Gastrocnemius medialis (tissue), 4 donors: ENCODE measurements at regions not wholly inside any gene's neighbourhood (a gene's known extent, or its start where the extent isn't known, plus 50 kb on each side); places are given as distances from the start of the nearest gene placed in this dataset.

Source experiments
- CTCF ChIP-seq, 5 experiments: fragments of 450-650 bp in 3 of 5; fragments of 200-600 bp in 2 of 5; sonication (generic) in 2 of 5; IDR thresholded peaks in 4 of 5; conservative IDR thresholded peaks in 1 of 5; 1 replicate in 4 of 5; 2 replicates in 1 of 5; pipeline ENCODE4 v1.5.1; 2016 to 2019; ENCODE audit warnings: antibody characterized with exemption in 5 of 5, mild to moderate bottlenecking in 3 of 5, moderate library complexity in 3 of 5
- POLR2A ChIP-seq, 2 donors: fragments of 450-650 bp; IDR thresholded peaks; one replicate each; pipeline ENCODE4 v1.6.1; 2017; ENCODE audit warnings: antibody characterized with exemption in 2 of 2, mild to moderate bottlenecking in 2 of 2, moderate library complexity in 2 of 2

GRCh38 chr20:52305024-52305645 lies 113.6 kb upstream of the ZFP64 start:
- TF ChIP-seq CTCF (IDR thresholded peaks at IDR 0.05 in 4 of 5, conservative IDR thresholded peaks at IDR 0.05 in 1 of 5) (no peak), POLR2A (IDR thresholded peaks at IDR 0.05) (no peak)
